GM21529 (cell line): ENCODE measurements at regions not wholly inside any gene's neighbourhood (a gene's known extent, or its start where the extent isn't known, plus 50 kb on each side); places are given as distances from the start of the nearest gene placed in this dataset.
"Not testable (repeated sequence)": the region's sequence is repeated elsewhere in the genome, so short reads cannot be mapped to it uniquely, and the experiment has no call there.

ENCODE experiments used
- ATAC-seq: cut with Tn5 transposase; IDR thresholded peaks from one replicate; pipeline ENCODE4 v1.9.1; 2021; ENCODE audit not compliant: unreplicated experiment

DNA sequence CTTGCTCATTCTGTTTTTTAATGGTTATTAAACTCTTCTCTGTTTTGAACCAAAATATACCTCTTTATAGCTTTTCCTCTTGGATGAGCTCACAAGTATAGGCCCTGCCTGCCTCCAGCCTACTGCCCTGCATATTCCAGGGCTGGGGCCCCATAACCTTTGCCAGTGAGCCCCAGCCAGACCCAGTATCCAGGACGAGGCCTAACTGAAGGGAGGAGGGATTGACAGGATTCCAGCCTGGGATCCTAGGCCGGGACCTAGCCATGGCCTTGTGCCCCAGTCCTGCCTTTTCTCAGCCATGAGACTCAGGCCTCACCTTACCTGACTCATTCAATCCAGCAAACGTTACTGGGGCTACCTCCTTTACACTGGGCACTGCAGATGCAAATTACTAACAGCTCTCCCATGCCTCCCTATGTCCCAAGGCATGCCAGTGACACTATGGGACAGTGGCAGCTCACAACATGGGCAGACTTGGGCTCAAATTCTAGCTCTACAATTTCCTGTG lies 159.2 kb downstream of the DDX1 start:
- ATAC-seq, result no peak

GRCh38 chr2:15751477-15751876 lies 159.8 kb downstream of the DDX1 start:
- no peak for ATAC-seq

DNA sequence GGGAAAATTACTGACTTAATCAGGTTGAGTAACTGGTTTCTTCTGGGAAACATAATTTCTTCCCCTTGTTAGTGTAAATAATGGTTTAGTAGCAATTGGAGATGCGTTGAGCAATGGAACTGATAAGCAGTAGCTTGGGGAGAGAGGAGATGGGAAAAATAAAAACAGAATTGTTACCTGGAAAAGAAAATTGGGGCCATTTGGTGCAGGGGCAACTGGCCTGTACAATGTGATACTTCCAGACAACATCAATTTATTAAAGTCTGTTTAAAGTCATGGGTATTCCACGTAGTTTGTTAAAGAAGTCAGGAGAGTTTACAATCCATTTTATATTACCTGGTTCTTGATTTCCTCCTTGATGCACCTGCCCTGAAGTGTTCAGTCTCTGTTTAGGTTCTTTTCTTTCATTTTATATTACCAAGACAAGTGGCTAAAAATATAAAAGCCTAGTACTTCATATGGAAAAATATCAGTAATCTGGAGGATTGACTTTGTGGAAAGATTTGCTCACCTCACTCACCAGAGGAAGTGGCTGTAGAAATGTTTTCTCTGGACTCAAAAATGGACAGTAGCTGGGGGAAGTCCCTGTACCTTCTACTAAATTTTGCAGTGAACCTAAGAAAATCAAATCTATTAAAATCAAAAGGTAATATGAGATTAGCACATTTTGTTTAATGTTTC lies 161.0 kb downstream of the DDX1 start:
- ATAC-seq, result no peak

DNA sequence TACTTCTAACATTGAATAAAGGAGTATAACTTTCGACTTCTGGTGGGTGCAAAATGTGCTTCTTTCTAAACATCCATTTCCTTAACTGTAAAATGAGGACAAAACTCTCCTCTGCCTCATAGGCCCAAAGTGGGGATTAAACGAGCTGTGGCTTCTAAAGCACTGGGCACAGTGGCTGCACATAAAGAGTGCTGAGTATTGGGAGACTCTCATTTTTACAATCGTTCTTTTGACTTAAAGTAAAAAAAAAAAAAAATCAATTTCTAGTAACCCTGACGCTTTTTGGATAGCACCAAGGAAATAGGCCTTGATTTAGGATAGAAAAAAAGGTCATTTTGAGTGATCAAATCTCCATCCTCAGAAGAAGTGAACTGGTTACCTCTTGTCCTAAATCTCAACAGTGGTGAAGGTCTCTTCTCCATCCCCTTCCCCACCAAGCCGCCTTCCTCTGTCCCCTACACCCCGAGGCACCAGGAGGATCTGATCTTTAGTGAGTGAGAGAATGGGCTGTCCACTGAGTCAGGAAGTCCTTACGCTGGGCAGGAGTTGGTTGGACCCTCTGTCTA lies 161.6 kb downstream of the DDX1 start:
- ATAC-seq, result no peak

- ATAC-seq, result no peak
Measured at GRCh38 chr2:15753811-15754702, 162.4 kb downstream of the DDX1 start.

DNA sequence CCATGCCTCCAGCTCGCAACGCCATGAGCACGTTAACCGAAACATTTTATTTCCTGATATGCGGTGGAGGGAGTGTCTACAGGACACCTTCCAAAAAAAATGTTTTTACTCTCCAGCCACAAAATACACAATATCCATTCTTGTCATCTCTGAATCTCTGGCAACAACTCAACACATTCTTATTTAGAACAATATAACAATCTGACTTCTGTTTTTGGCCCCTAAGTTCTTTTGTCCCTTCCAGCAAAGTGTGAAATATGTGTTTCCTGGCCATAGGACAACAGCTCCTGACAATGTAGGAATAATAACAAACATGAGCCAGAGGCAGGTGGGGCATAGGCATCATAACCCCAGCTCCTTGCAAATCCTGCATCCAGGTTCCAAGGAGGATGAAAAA lies 163.0 kb downstream of the DDX1 start:
- ATAC-seq, result no peak

GRCh38 chr2:15755528-15755927 lies 163.9 kb downstream of the DDX1 start:
- no peak for ATAC-seq

DNA sequence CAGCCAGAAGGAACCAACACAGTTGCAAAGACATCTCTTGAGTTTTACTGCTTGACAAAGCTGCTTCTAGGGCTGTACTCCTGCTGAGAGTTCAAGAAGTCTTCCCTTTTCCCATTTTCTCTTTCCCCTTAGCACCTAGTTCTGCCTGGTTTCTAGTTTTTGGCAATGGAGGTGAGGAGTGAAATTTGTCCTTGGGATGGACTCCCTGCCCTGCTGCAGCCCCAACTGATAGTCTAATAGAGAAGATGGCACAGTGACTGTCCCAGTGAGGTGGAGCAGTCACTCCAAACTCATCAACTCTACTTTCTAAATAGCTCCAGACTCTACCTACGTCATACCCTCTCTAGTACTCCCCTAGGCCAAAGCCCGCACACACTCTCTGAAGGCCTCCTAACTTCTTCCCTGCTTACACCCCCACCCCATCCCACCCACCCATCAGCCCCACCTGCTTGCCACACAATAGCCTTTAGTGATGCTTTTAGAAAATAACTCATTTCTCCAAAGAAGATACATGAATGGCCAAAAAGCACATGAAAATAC lies 164.4 kb downstream of the DDX1 start:
- no peak for ATAC-seq

DNA sequence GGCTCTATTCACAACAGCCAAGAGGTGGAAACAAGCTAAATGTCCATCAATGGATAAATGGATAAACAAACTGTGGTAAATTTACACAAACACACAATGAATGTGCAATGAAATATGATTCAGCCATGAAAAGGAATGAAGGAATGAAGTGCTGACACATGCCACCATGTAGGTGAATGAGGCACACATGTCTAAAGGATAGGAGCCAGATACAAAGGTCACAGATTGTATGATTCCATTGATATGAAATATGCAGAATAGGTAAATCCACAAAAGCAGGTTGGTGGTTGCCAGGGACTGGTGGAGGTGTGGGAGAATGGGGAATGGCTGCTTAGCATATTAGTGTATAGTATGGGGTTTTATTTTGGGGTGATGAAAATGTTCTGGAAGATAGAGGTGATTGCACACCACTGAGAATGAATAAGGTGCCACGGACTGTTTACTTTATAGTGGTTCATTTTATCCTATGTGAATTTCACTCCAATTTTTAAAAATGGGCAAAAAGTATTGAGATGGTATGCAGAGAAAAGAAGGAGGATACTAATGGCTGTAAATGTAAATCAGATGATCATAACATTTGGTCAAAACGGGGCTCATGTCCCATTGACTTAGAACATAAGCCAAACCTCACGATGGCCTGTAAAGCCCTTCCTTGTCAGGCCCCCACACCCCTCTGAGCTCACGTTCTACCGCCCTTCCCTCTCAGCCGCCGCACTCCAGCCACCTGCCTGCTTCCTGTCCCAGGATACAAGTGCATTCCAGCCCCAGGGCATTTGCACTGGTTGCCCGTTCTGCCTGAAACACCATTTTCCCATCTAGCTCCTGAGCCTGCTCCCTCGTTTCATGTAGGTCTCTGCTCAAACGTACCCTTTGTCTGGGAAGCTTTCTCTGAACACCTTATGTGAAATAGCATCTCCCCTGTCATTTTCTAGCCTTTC lies 165.5 kb downstream of the DDX1 start:
- no peak for ATAC-seq

- no peak for ATAC-seq
Measured at GRCh38 chr2:15757820-15758586, 166.3 kb downstream of the DDX1 start.

- no peak for ATAC-seq
Measured at GRCh38 chr2:15758848-15759247, 167.2 kb downstream of the DDX1 start.

DNA sequence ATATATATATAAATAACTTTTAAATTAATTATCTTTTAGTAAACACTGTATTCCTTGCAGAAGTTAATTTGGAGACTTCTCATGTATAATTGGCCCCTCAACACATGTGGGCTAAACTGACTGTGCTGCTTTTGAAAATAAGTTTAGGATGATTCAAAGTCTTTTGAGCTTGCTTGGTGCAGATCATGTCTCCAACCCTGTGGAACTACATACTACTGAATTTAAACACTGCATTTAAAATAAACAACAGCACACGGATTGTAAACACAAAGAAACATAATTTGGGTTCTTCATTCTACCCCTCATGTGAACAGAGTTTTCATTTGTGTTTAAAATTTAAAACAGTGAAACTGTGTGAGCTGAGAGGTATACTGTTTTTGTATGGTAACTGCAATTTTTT lies 167.7 kb downstream of the DDX1 start:
- no peak for ATAC-seq

- not testable (repeated sequence) for ATAC-seq
Measured at GRCh38 chr2:15759791-15760190, 168.1 kb downstream of the DDX1 start.

GRCh38 chr2:15760232-15760910 lies 168.7 kb downstream of the DDX1 start:
- ATAC-seq, result no peak

GRCh38 chr2:15761056-15761455 lies 169.4 kb downstream of the DDX1 start:
- ATAC-seq, result no peak

DNA sequence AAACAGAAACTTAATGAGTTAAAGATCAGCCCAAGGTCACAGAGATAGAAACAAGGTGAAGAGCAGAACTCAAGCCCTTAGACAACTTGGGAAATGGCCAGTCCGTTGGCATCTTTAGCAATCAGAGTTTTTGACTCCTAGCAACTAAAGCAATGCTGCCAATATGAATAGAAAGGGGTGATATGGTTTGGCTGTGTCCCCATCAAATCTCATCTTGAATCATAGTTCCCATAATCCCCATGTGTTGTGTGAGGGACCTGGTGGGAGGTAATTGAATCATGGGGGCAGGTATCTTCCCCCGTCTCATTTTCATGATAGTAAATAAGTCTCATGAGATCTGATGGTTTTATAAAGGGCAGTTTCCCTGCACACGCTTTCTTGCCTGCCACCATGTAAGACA lies 170.2 kb downstream of the DDX1 start:
- ATAC-seq, result no peak

- no peak for ATAC-seq
Measured at GRCh38 chr2:15762449-15762848, 170.8 kb downstream of the DDX1 start.

GRCh38 chr2:15763106-15763821 lies 171.6 kb downstream of the DDX1 start:
- no peak for ATAC-seq
